Lung (tissue), 11 donors: ENCODE measurements at regions not wholly inside any gene's neighbourhood (a gene's known extent, or its start where the extent isn't known, plus 50 kb on each side); places are given as distances from the start of the nearest gene placed in this dataset.

Experiments
- ATAC-seq: fragments of 200-7000 bp; cut with Tn5 transposase; one replicate; pipeline ENCODE4 v1.9.1; 2020; ENCODE audit warnings: moderate number of reproducible peaks; ENCODE audit not compliant: insufficient read depth, low FRiP score
- DNase-seq, 3 donors: peaks; one replicate each; pipeline ENCODE4 v3.0.0-alpha.2; 2013 to 2017
- H3K27ac ChIP-seq, 2 donors: one replicate each; pipeline ENCODE4 v1.5.1; 2013; ENCODE audit warnings: mild to moderate bottlenecking in 2 of 2, moderate library complexity in 2 of 2, control low read depth in 1 of 2, inconsistent platforms in 1 of 2, low read depth in 1 of 2, low read length in 1 of 2
- H3K27me3 ChIP-seq, 3 donors: one replicate each; pipeline ENCODE4 v1.5.1; 2013; ENCODE audit warnings: low read length in 2 of 3; ENCODE audit not compliant: control insufficient read depth in 3 of 3, insufficient read depth in 3 of 3
- H3K36me3 ChIP-seq, 4 donors: one replicate each; pipeline ENCODE4 v1.5.1; 2013; ENCODE audit warnings: low read length in 4 of 4, mild to moderate bottlenecking in 1 of 4, moderate library complexity in 1 of 4; ENCODE audit not compliant: control insufficient read depth in 4 of 4, insufficient read depth in 4 of 4
- H3K4me1 ChIP-seq, 5 donors: one replicate each; pipeline ENCODE4 v1.5.1; 2013; ENCODE audit warnings: low read length in 5 of 5, mild to moderate bottlenecking in 2 of 5, moderate library complexity in 1 of 5; ENCODE audit not compliant: control insufficient read depth in 5 of 5, insufficient read depth in 5 of 5
- H3K4me3 ChIP-seq: one replicate; pipeline ENCODE4 v1.5.1; 2013; ENCODE audit warnings: mild to moderate bottlenecking, control low read depth, moderate library complexity
- H3K9ac ChIP-seq, 2 donors: one replicate each; pipeline ENCODE4 v1.5.1; 2013; ENCODE audit warnings: low read length in 2 of 2, control low read depth in 1 of 2; ENCODE audit not compliant: insufficient read depth in 1 of 2
- H3K9me3 ChIP-seq, 4 donors: one replicate each; pipeline ENCODE4 v1.5.1; 2013; ENCODE audit warnings: low read length in 3 of 4, mild to moderate bottlenecking in 1 of 4, moderate library complexity in 1 of 4; ENCODE audit not compliant: control insufficient read depth in 4 of 4, insufficient read depth in 3 of 4
- CTCF ChIP-seq: IDR thresholded peaks from 2 replicates; pipeline ENCODE4 v1.5.1; 2012; ENCODE audit warnings: mild to moderate bottlenecking; ENCODE audit errors: control extremely low read depth, extremely low read depth
- WGBS, 2 donors: extraction: QIAGEN DNeasy Blood & Tissue Kit; methylation state at CpG; one replicate each; pipeline ENCODE4 v1.1.7; 2013; 5-methylcytosine and 5-hydroxymethylcytosine counted together
- donor health status: control.
- donor health status: control.
- donor health status: Bipolar disorder and iron deficiency.
- donor health status: healthy.
- donor health status: DM: yes; HTN: yes; CAD: no.

- DNase-seq (no peak), ATAC-seq (no peak)
- Histone ChIP-seq H3K9ac (no peak overlapping the region), H3K9me3 (no peaks in the 10 kb centered on the region), H3K4me1 (peaks cover 0 to 16% (median 5%) of the 10 kb centered on the region in 5 donors), H3K4me3 (no peak overlapping the region), H3K27me3 (no peaks in the 10 kb centered on the region), H3K36me3 (no peaks in the 10 kb centered on the region), H3K27ac (no peak overlapping the region)
- WGBS, 2 donors: 97 to 100% methylated on average over 1 of the region's 1 CpG
- no peak for TF ChIP-seq CTCF
These were observed 251.3 kb upstream of the ETAA1 start for GRCh38 chr2:67145851-67146250.

- Histone ChIP-seq H3K36me3 (no peaks in the 10 kb centered on the region), H3K9ac (no peak overlapping the region), H3K27ac (no peak overlapping the region), H3K4me1 (peaks cover 0 to 3% (median 0%) of the 10 kb centered on the region in 5 donors), H3K27me3 (no peaks in the 10 kb centered on the region), H3K9me3 (peaks cover 0 to 2% (median 0%) of the 10 kb centered on the region in 4 donors), H3K4me3 (no peak overlapping the region)
- ATAC-seq (no peak), DNase-seq (no peak)
- TF ChIP-seq CTCF: no peak
- 81 to 89% methylated on average over 3 of the region's 3 CpGs for WGBS, 2 donors
These were observed 240.3 kb upstream of the ETAA1 start for GRCh38 chr2:67156796-67157195.

GRCh38 chr2:67158718-67159117, 238.4 kb upstream of the ETAA1 start:
- Histone ChIP-seq H3K27ac (no peak overlapping the region), H3K27me3 (no peaks in the 10 kb centered on the region), H3K36me3 (no peaks in the 10 kb centered on the region), H3K4me3 (no peak overlapping the region), H3K9ac (no peak overlapping the region), H3K9me3 (no peaks in the 10 kb centered on the region), H3K4me1 (peaks cover 0 to 4% (median 0%) of the 10 kb centered on the region in 5 donors)
- no peak for DNase-seq
- TF ChIP-seq CTCF: no peak
- ATAC-seq: no peak

GRCh38 chr2:67159929-67160328, 237.2 kb upstream of the ETAA1 start:
- Histone ChIP-seq H3K4me1 (peaks cover 0 to 9% (median 0%) of the 10 kb centered on the region in 5 donors), H3K36me3 (no peaks in the 10 kb centered on the region), H3K9ac (no peak overlapping the region), H3K9me3 (no peaks in the 10 kb centered on the region), H3K4me3 (no peak overlapping the region), H3K27me3 (no peaks in the 10 kb centered on the region), H3K27ac (no peak overlapping the region)
- 54 to 66% methylated on average over 4 of the region's 4 CpGs for WGBS, 2 donors
- DNase-seq: no peak
- no peak for ATAC-seq
- TF ChIP-seq CTCF: no peak
